GM21825 (cell line): ENCODE measurements at regions not wholly inside any gene's neighbourhood (a gene's known extent, or its start where the extent isn't known, plus 50 kb on each side); places are given as distances from the start of the nearest gene placed in this dataset.
"Not testable (repeated sequence)": the region's sequence is repeated elsewhere in the genome, so short reads cannot be mapped to it uniquely, and the experiment has no call there.

Source experiments
- ATAC-seq: cut with Tn5 transposase; IDR thresholded peaks from one replicate; pipeline ENCODE4 v1.9.1; 2021; ENCODE audit warnings: mild to moderate bottlenecking, moderate library complexity; ENCODE audit not compliant: unreplicated experiment

DNA sequence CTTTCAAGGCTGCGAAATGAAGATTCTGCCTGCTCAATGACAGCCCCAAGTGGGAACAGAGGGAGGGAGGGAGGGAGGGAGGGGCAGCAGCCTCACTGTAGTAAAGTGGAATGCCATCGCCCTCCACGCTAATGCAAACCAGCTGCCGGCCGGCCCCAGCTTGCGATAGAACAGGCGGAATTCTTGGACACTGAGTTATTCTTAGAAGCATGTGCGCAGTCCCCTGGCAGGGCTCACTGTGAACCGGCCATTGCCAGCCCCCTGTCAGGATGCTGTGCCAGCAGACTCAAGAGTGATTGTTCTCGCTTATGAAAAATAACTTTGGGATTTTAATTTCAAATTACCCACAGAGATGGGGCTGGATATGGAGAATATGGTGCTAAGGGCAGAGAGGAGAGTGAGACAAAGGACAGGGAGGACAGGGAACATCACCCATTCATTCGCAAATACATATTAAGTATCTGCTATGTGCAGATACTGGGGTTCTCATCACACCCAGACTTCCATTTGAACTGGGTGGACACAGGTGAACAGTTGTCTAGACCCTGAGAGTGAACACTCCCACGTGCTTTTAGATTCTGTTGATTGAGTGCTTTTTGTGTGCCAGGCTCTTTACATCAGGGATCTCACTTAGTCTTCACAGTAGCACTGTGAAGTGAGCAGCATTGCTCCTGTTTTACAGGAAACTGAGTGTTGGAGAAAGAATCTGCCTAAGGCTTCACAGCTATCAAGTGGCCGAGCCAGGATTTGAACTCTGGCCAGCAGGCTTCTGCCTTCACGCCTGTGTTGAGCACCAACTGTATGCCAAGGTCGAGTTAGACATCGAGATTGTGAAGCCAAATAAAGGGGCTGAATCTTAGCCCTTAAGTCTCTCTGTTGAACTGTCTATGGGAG is 192.9 kb downstream of the C12orf75 start:
- no peak for ATAC-seq

GRCh38 chr12:105524961-105525360 is 194.5 kb downstream of the C12orf75 start:
- ATAC-seq: no peak

DNA sequence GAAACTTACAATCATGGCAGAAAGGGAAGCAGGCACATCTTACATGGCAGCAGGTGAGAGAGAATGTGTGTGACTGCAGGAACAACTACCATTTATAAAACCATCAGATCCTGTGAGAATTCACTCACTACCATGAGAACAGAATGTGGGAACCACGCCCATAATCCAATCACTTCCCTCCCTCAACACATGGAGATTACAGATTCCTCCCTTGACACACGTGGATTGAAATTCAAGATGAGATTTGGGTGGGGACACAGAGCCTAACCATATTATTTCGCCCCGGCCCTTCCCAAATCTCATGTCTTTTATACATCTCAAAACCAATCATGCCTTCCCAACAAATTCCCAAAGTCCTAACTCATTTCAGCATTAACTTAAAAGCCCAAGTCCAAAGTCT is 203.6 kb downstream of the C12orf75 start:
- no peak for ATAC-seq

- not testable (repeated sequence) for ATAC-seq
Observed at GRCh38 chr12:105535033-105535432, 204.5 kb downstream of the C12orf75 start.

DNA sequence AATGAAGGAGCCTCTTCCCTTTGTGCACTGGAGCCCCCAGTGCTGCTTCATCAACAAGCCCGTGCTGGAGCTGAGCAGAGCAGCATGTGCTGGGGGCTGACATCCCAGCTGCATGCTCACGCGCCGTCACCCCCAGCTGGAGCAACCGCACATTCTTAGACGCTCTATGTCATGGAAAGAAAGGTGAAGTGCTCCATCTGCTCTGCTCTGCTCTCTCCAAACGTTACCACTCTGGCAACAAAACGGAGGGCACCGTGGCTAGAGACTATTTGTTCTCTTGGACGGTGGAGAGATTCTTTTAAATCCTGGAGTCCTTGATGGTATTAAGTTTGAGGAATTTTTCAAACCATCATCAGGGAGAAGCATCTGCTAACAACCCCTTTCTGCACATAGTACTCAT is 208.4 kb downstream of the C12orf75 start:
- ATAC-seq: no peak

- ATAC-seq: no peak
Observed at GRCh38 chr12:105539735-105540134, 209.2 kb downstream of the C12orf75 start.

- no peak for ATAC-seq
Observed at GRCh38 chr12:105547786-105548185, 217.3 kb downstream of the C12orf75 start.

GRCh38 chr12:105548626-105549025 is 218.1 kb downstream of the C12orf75 start:
- ATAC-seq: no peak

DNA sequence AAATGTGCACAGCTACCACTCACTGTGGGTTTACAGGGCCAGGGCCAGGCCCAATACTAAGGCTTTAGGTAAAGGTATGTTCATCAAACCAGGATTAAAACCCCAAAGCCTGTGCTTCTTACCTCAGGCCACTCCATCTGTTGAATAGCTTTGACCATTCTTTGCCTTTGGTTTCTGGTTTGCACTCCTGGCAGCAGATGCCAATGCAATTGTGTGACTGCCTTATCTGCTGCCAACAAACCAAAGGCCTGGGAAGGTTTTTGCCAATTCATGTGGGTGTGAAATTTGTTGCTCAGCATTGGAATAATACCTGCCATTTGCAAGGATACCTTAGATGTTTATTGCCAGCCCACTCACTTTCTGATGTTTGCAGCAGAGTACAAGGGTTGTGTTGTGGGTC is 221.6 kb downstream of the C12orf75 start:
- no peak for ATAC-seq

GRCh38 chr12:105554223-105554678 is 223.8 kb downstream of the C12orf75 start:
- no peak for ATAC-seq

DNA sequence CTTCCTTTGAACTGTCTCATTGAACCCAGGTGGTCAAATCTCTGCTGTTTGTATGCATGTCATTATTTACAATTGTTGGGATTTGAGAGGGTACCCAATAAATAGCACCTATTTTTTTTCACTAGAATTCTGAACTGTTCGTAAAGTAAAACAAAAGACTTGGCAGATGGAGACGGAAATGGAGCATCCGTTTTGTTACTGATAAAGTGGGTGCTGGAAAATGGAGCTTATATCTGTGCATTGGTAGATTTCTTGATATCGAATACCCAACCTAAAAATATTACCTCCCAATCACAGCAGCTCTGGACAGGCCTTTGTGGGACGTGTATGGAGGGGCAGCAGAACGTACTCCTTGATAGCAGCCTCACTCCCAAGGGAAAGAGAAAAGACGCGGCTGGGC is 224.4 kb downstream of the C12orf75 start:
- ATAC-seq: no peak

GRCh38 chr12:105555556-105556295 is 225.2 kb downstream of the C12orf75 start:
- no peak for ATAC-seq

DNA sequence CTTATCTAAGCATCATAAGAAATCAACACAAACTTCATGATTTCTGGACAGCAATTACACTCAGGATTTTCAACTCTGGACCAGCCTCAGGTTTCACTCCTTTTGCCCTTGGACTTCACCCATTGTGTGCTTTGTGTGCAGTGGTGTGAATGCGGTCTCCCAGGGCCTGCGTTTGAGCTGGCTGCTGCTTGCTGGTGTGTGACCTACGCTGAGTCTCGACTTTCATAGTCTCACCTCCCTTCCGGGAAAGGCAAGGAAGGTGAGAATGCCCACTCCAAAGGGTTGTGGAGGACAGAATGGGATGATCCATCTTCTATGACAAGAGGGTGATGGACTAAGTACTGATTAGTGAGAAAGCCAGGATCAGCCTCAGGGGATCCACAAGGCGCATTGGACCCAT is 228.8 kb downstream of the C12orf75 start:
- no peak for ATAC-seq

DNA sequence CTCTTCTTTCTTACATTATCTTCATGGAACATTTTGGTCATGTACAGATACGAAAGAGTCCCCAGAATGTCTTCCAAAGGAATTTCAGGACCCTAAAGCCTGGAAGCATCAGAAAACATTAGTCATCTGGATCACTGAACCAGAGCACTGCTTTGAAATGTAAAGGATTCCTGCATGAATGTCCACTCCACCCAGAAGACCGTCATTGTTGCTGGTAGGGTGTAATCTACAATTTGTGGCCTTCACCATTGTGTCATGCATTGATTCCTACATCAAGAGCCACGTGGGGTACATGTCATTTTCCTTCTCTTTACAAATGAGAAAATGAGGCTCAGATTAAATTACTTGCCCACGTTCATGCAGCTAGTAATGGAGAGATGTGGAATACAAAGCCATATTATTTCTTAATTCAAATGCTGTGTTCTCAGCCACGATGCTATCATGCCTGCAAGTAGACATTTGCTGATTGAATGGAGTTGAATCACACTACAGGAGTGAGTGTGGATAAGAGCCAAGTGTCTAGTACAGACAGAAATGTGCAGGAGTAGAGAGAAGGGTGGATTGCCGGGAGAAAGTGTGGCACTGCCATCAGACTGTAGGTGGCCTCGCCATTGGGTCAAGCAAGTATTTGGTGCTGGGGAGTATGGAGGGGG is 231.2 kb downstream of the C12orf75 start:
- no peak for ATAC-seq

GRCh38 chr12:105562199-105562971 is 231.9 kb downstream of the C12orf75 start:
- ATAC-seq: no peak

DNA sequence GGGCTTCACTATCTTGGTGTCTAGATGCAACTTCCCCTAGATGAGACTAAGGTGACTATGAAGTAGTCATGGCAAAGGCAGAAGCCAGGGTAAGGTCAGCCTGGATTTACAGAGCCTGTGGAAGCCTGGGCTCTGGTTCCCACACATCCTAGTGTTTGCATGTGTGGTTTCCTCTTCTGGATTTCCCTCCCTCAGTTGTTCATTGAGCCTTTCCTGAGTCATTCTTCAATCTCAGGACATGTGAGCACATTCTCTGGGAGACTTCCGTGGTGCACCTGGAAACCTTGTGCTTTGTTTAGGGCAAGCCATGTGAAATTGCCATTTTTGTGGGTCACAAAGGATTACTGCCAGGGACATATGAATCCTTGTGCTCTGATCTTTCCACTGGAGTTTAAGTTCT is 236.6 kb downstream of the C12orf75 start:
- no peak for ATAC-seq

GRCh38 chr12:105569886-105570285 is 239.4 kb downstream of the C12orf75 start:
- no peak for ATAC-seq

- no peak for ATAC-seq
Observed at GRCh38 chr12:105570944-105571343, 240.5 kb downstream of the C12orf75 start.

DNA sequence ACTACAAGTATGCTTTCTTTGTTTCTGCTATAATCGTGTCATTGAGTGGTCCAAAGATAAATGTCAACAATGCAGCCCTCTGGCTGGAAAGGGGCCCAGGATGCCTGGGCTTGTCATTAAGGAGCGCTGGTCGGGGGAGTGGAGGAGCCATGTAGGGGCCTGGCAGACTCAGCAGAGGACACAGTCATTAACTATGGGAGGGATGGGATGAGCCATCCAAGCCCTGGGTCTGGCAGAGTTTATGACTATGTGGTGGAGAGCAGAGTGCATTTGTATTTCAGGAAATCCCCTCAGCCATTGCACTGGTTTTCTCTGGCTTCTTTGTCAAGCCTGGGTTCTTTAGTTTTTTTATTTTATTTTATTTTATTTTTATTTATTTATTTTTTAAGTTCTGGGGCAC is 243.1 kb downstream of the C12orf75 start:
- no peak for ATAC-seq

DNA sequence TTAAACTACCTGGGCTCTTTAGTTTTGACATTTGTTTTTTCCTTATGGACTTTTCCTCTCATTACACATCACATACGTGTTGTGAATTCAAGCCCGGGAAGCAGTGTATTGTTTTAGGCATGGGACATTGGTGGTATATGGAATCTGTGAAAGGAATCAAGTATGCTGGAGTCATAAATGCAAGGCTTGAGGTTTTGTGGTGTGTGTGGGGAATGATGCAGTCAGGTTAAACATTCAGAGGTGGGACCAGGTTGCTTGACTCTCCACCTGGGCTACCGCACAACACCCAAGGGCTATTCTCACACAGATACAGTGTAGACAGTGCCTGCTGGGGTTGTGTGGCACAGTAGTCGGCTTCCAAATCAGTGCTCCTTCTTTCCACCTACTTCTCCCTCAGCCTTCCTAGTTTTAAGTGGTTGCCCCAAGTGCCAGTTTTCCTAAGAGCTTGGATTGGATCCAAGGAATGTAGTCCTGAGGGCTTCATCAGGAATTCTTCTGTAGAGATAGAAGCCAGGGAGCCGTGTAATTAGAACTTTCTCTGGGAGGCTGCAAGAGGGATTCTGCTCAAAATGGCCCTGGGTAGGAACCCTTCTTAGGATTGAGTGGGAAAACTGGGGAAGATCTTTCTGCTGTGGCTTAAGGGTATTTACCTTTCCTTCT is 243.7 kb downstream of the C12orf75 start:
- ATAC-seq: no peak
